ENCODE measurements at regions not wholly inside any gene's neighbourhood (a gene's known extent, or its start where the extent isn't known, plus 50 kb on each side); places are given as distances from the start of the nearest gene placed in this dataset.

DNA sequence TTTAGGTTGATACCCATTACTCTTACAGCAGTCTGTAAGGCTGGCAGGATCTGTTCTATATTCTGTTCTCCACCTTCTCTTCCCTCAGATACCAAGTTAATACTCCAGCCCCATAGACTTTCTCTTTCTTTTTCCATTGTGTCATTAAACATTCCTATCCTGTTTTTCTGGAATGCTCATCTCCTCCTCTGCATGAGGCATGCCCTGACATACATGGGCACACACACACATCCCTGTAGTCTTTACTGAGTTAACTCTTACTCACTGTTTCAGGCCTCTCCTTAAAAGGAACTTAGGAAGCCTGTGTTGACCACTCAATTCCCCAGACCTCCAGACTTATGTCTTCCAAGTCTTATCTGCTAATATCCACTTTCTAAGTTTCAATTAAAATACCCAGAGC lies 476.8 kb downstream of the METTL15 start:
- TF ChIP-seq ZNF384 (IDR thresholded peaks at IDR 0.05) (no peak), NFRKB (IDR thresholded peaks at IDR 0.05) (no peak), SP1 (IDR thresholded peaks at IDR 0.05) (no peak), L3MBTL2 (conservative IDR thresholded peaks at IDR 0.05) (no peak), BHLHE40 (IDR thresholded peaks at IDR 0.05; ENCODE audit: borderline replicate concordance) (no peak), FOXA1 (IDR thresholded peaks at IDR 0.05) (no peak), HDGF (IDR thresholded peaks at IDR 0.05; ENCODE audit: borderline replicate concordance) (no peak), CTBP1 (IDR thresholded peaks at IDR 0.05; ENCODE audit: borderline replicate concordance) (no peak), TARDBP (IDR thresholded peaks at IDR 0.05) (no peak), FOXM1 (IDR thresholded peaks at IDR 0.05; ENCODE audit: borderline replicate concordance) (no peak), ELF4 (IDR thresholded peaks at IDR 0.05) (no peak), LEF1 (IDR thresholded peaks at IDR 0.05; ENCODE audit: borderline replicate concordance) (no peak), SUZ12 (IDR thresholded peaks at IDR 0.05) (no peak), FOXK2 (IDR thresholded peaks at IDR 0.05) (no peak), PKNOX1 (IDR thresholded peaks at IDR 0.05) (no peak), ARNT (IDR thresholded peaks at IDR 0.05) (no peak)
- ChIA-PET POLR2A (no interaction called here), CTCF (no interaction called here)
- DNase-seq (ENCODE audit: extremely low spot score) = no peak

DNA sequence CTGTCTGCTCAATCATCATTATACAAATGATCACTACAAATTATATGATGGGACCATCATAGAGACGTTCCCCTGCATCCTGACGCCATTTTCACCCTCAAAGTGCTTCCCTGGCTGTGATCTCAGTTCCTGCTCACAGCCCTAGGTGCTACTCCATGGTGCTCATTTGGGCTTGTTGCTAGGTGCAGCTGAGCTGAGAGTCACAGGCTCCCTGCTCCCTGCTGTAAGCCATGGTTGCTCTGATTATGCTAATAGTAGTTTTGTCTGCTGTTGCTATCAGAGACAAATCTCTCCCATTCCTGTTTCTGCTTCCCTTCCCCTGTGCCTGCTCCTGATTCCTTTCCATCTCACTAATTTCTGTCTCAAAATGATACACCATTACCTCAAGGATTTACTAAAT lies 474.3 kb downstream of the METTL15 start:
- ChIA-PET POLR2A (no interaction called here), CTCF (no interaction called here)
- no peak for TF ChIP-seq L3MBTL2 (conservative IDR thresholded peaks at IDR 0.05)
- TF ChIP-seq ARNT (IDR thresholded peaks at IDR 0.05) = no peak
- TF ChIP-seq LEF1 (IDR thresholded peaks at IDR 0.05; ENCODE audit: borderline replicate concordance) = no peak
- no peak for TF ChIP-seq SP1 (IDR thresholded peaks at IDR 0.05)
- no peak for DNase-seq (ENCODE audit: extremely low spot score)

- TF ChIP-seq FOXM1 (IDR thresholded peaks at IDR 0.05; ENCODE audit: borderline replicate concordance) (no peak), FOXK2 (IDR thresholded peaks at IDR 0.05) (no peak), ARNT (IDR thresholded peaks at IDR 0.05) (no peak), FOXA1 (IDR thresholded peaks at IDR 0.05) (no peak), SUZ12 (IDR thresholded peaks at IDR 0.05) (no peak), L3MBTL2 (conservative IDR thresholded peaks at IDR 0.05) (no peak), HDGF (IDR thresholded peaks at IDR 0.05; ENCODE audit: borderline replicate concordance) (no peak), ZNF384 (IDR thresholded peaks at IDR 0.05) (no peak), TARDBP (IDR thresholded peaks at IDR 0.05) (no peak), SP1 (IDR thresholded peaks at IDR 0.05) (no peak), BHLHE40 (IDR thresholded peaks at IDR 0.05; ENCODE audit: borderline replicate concordance) (no peak), LEF1 (IDR thresholded peaks at IDR 0.05; ENCODE audit: borderline replicate concordance) (no peak), CTBP1 (IDR thresholded peaks at IDR 0.05; ENCODE audit: borderline replicate concordance) (no peak)
- no peak for DNase-seq (ENCODE audit: extremely low spot score)
- CTCF ChIA-PET = no interaction called here
- POLR2A ChIA-PET = no interaction called here
Measured at GRCh38 chr11:28581286-28582242, 473.4 kb downstream of the METTL15 start.

GRCh38 chr11:28571371-28571770 lies 463.2 kb downstream of the METTL15 start:
- ChIA-PET POLR2A (no interaction called here), CTCF (no interaction called here)
- no peak for TF ChIP-seq ELF4 (IDR thresholded peaks at IDR 0.05)
- no peak for TF ChIP-seq PKNOX1 (IDR thresholded peaks at IDR 0.05)
- TF ChIP-seq FOXK2 (IDR thresholded peaks at IDR 0.05) = no peak
- no peak for TF ChIP-seq FOXM1 (IDR thresholded peaks at IDR 0.05; ENCODE audit: borderline replicate concordance)
- TF ChIP-seq NFRKB (IDR thresholded peaks at IDR 0.05) = no peak
- TF ChIP-seq CTBP1 (IDR thresholded peaks at IDR 0.05; ENCODE audit: borderline replicate concordance) = no peak
- no peak for TF ChIP-seq HDGF (IDR thresholded peaks at IDR 0.05; ENCODE audit: borderline replicate concordance)
- TF ChIP-seq LEF1 (IDR thresholded peaks at IDR 0.05; ENCODE audit: borderline replicate concordance) = no peak
- TF ChIP-seq SP1 (IDR thresholded peaks at IDR 0.05) = no peak
- TF ChIP-seq SUZ12 (IDR thresholded peaks at IDR 0.05) = no peak
- no peak for DNase-seq (ENCODE audit: extremely low spot score)

DNA sequence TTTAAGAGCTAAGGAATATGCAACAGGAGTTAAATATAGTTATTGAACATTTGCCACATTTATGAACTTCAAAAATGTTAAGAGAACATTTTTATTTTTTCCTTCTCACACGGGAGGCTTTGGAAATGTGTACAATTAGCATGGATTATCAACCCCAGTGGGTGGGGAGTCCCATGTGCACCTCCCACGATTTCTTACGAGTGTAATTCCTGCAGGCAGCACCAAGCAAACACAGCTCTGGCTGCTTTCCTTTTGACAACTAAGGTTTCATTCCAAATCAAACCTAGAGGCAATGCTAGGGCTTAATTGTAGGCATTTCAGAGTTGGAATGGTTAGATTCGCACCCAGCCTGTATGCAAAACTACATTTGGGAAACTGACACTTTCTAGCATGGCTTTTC lies 460.9 kb downstream of the METTL15 start:
- TF ChIP-seq BHLHE40 (IDR thresholded peaks at IDR 0.05; ENCODE audit: borderline replicate concordance) (no peak), FOXK2 (IDR thresholded peaks at IDR 0.05) (no peak), SP1 (IDR thresholded peaks at IDR 0.05) (no peak), PKNOX1 (IDR thresholded peaks at IDR 0.05) (no peak), LEF1 (IDR thresholded peaks at IDR 0.05; ENCODE audit: borderline replicate concordance) (no peak), ELF4 (IDR thresholded peaks at IDR 0.05) (no peak), HDGF (IDR thresholded peaks at IDR 0.05; ENCODE audit: borderline replicate concordance) (no peak), NFRKB (IDR thresholded peaks at IDR 0.05) (no peak), FOXM1 (IDR thresholded peaks at IDR 0.05; ENCODE audit: borderline replicate concordance) (no peak), L3MBTL2 (conservative IDR thresholded peaks at IDR 0.05) (no peak), CTBP1 (IDR thresholded peaks at IDR 0.05; ENCODE audit: borderline replicate concordance) (no peak), ARNT (IDR thresholded peaks at IDR 0.05) (no peak), SUZ12 (IDR thresholded peaks at IDR 0.05) (no peak), FOXA1 (IDR thresholded peaks at IDR 0.05) (no peak), TARDBP (IDR thresholded peaks at IDR 0.05) (no peak), ZNF384 (IDR thresholded peaks at IDR 0.05) (no peak)
- ChIA-PET POLR2A (no interaction called here), CTCF (no interaction called here)

More for the DNA sequence above, 460.9 kb downstream of the METTL15 start:
- DNase-seq (ENCODE audit: extremely low spot score) = no peak
